Adipocyte (in vitro differentiated cells): ENCODE measurements at regions not wholly inside any gene's neighbourhood (a gene's known extent, or its start where the extent isn't known, plus 50 kb on each side); places are given as distances from the start of the nearest gene placed in this dataset.

Experiments
- DNase-seq: peaks from one replicate; pipeline ENCODE4 v3.0.0-alpha.2; 2015; ENCODE audit warnings: low read depth
- H3K27me3 ChIP-seq: replicated peaks from 2 replicates; pipeline ENCODE4 v1.7.0; 2013; ENCODE audit warnings: mild to moderate bottlenecking, low read length, moderate library complexity; ENCODE audit not compliant: control insufficient read depth, insufficient read depth
- H3K36me3 ChIP-seq: 2 replicates; pipeline ENCODE4 v1.7.0; 2013; ENCODE audit warnings: low read length, mild to moderate bottlenecking, moderate library complexity; ENCODE audit not compliant: control insufficient read depth, insufficient read depth, severe bottlenecking
- H3K4me1 ChIP-seq: 2 replicates; pipeline ENCODE4 v1.7.0; 2013; ENCODE audit warnings: mild to moderate bottlenecking, low read length, moderate library complexity; ENCODE audit not compliant: control insufficient read depth, insufficient read depth
- H3K4me3 ChIP-seq: 2 replicates; pipeline ENCODE4 v1.7.0; 2013; ENCODE audit warnings: mild to moderate bottlenecking, low read length, moderate library complexity
- H3K9ac ChIP-seq: 2 replicates; pipeline ENCODE4 v1.7.0; 2013; ENCODE audit warnings: mild to moderate bottlenecking, low read length, moderate library complexity
- H3K9me3 ChIP-seq: 2 replicates; pipeline ENCODE4 v1.7.0; 2013; ENCODE audit warnings: mild to moderate bottlenecking, low read length, moderate library complexity; ENCODE audit not compliant: control insufficient read depth

- no peak for DNase-seq
- H3K4me1 ChIP-seq, result no peaks in the 10 kb centered on the region
- H3K4me3 ChIP-seq, result no peak overlapping the region
- H3K9me3 ChIP-seq, result no peaks in the 10 kb centered on the region
- H3K36me3 ChIP-seq, result no peaks in the 10 kb centered on the region
- peaks cover 3% of the 10 kb centered on the region for H3K27me3 ChIP-seq
- no peak overlapping the region for H3K9ac ChIP-seq
Observed at GRCh38 chr14:96931751-96932150, 134.6 kb downstream of the VRK1 start.

- Histone ChIP-seq H3K4me3 (no peak overlapping the region), H3K4me1 (no peaks in the 10 kb centered on the region), H3K9ac (no peak overlapping the region), H3K36me3 (no peaks in the 10 kb centered on the region), H3K27me3 (peaks cover 3% of the 10 kb centered on the region), H3K9me3 (no peaks in the 10 kb centered on the region)
- no peak for DNase-seq
Observed at GRCh38 chr14:96934638-96935330, 137.6 kb downstream of the VRK1 start.

GRCh38 chr14:96938946-96939345, 141.8 kb downstream of the VRK1 start:
- Histone ChIP-seq H3K9ac (no peak overlapping the region), H3K27me3 (peaks cover 3% of the 10 kb centered on the region), H3K36me3 (no peaks in the 10 kb centered on the region), H3K4me3 (no peak overlapping the region), H3K9me3 (no peaks in the 10 kb centered on the region), H3K4me1 (no peaks in the 10 kb centered on the region)
- no peak for DNase-seq

GRCh38 chr14:96940009-96940408, 142.8 kb downstream of the VRK1 start:
- DNase-seq, result no peak
- Histone ChIP-seq H3K27me3 (peaks cover 3% of the 10 kb centered on the region), H3K9ac (no peak overlapping the region), H3K36me3 (no peaks in the 10 kb centered on the region), H3K4me3 (no peak overlapping the region), H3K9me3 (no peaks in the 10 kb centered on the region), H3K4me1 (no peaks in the 10 kb centered on the region)

- no peaks in the 10 kb centered on the region for H3K9me3 ChIP-seq
- H3K27me3 ChIP-seq, result no peaks in the 10 kb centered on the region
- no peak overlapping the region for H3K4me3 ChIP-seq
- no peak overlapping the region for H3K9ac ChIP-seq
- H3K4me1 ChIP-seq, result no peaks in the 10 kb centered on the region
- no peak for DNase-seq
- H3K36me3 ChIP-seq, result no peaks in the 10 kb centered on the region
Observed at GRCh38 chr14:96944297-96944696, 147.1 kb downstream of the VRK1 start.

DNA sequence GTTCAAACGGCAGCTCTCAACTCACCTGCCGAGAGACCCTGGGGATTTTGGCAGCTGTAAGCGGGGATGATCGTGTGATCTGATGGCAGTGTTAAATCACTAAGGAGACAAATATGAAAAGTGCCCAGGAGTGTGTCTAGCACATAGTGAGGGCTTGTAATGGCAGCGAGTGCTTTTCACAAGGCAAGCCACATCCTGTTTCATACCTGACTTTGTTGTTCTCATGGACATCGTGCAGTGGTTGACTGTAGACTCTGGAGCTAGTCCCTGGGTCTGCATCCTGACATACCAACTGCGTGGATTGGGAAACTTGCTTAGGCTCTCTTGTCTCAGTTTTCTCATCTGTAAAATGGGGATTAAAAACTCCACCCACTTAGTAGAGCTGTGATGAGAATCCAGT, 148.5 kb downstream of the VRK1 start:
- H3K9ac ChIP-seq, result no peak overlapping the region
- H3K9me3 ChIP-seq, result no peaks in the 10 kb centered on the region
- no peak for DNase-seq
- no peaks in the 10 kb centered on the region for H3K4me1 ChIP-seq
- H3K27me3 ChIP-seq, result no peaks in the 10 kb centered on the region
- no peak overlapping the region for H3K4me3 ChIP-seq
- no peaks in the 10 kb centered on the region for H3K36me3 ChIP-seq

DNA sequence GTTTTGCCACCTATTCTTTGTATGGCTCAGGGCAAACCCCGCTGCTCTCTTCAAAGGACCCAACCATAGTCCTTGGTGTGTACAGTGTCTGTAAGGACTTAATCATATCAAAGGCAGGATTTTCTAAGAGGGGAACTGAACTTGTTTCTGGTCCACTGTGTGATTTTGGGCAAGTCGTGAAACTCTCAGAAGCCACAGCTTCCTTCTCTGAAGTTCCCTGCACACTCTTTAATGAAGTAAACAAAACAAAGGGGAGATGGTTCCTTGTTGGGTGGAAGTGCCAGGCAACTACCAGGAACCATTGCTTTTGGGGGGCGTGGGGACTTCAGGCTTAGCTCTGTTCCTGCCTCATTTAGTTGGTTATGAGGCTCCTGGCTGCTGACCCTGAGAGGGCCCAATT, 152.4 kb downstream of the VRK1 start:
- Histone ChIP-seq H3K27me3 (peaks cover 9% of the 10 kb centered on the region), H3K4me1 (no peaks in the 10 kb centered on the region), H3K36me3 (no peaks in the 10 kb centered on the region), H3K9me3 (no peaks in the 10 kb centered on the region), H3K4me3 (no peak overlapping the region), H3K9ac (no peak overlapping the region)
- no peak for DNase-seq

DNA sequence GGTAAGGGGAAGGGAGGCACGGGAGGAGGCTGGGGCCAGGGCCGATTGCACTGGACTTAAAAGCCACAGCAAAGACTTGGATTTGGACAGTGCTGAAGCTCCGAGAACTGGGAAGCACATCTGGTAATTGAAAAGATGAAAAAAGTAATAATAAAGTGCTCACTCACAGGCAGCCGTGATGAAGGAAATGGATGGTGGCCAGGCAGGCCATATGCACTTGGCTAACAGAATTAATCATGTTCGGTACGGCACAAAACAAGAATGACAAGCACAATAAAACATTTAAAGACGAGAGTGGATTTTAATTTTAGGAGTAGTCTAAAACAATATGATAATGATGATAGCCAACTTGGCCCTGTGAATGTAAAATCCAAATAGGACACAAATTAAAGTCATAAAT, 154.3 kb downstream of the VRK1 start:
- Histone ChIP-seq H3K4me3 (no peak overlapping the region), H3K9me3 (no peaks in the 10 kb centered on the region), H3K27me3 (peaks cover 9% of the 10 kb centered on the region), H3K36me3 (no peaks in the 10 kb centered on the region), H3K9ac (no peak overlapping the region), H3K4me1 (no peaks in the 10 kb centered on the region)
- DNase-seq, result no peak

DNA sequence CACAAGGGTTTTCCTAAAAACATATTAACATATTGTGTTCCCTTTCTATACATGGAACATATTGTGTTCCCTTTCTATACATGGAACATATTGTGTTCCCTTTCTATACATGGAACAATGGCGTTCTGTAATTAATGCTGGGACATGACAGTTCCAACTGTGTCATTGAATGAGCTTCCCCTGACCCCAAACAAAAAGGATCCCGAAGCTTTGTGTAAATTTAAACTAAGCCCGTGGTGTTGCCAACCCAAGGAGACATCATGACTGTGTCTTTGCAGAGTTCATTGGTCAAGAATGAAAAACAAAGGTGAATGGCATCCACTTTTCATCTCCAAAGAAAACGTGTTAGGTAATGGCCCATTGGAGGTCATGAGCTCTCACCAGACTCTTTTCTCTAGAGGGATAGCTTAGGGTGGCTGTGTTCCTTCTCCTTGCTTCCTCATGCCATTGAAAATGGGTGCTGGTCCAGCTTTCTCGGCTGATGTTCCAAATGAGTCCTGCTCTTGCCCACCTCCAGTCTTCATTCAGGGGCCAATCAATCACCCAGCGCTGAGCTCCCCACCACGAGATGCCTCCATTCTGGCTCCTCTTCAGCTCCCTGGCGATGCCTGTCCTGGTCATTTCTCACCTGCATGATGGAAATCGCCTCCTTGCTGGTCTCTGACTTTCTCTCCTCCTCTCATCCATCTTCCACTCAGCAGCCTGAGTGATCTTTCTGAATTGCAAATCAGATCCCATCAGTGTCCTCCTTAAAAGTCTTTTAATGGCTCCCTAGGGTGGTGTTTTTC, 156.1 kb downstream of the VRK1 start:
- DNase-seq, result no peak
- H3K4me3 ChIP-seq, result no peak overlapping the region
- H3K4me1 ChIP-seq, result no peaks in the 10 kb centered on the region
- no peak overlapping the region for H3K9ac ChIP-seq
- H3K27me3 ChIP-seq, result peaks cover 9% of the 10 kb centered on the region
- H3K9me3 ChIP-seq, result no peaks in the 10 kb centered on the region
- H3K36me3 ChIP-seq, result no peaks in the 10 kb centered on the region

- Histone ChIP-seq H3K27me3 (peaks cover 9% of the 10 kb centered on the region), H3K4me1 (no peaks in the 10 kb centered on the region), H3K9me3 (no peaks in the 10 kb centered on the region), H3K36me3 (no peaks in the 10 kb centered on the region), H3K4me3 (no peak overlapping the region), H3K9ac (no peak overlapping the region)
- no peak for DNase-seq
Observed at GRCh38 chr14:96953875-96954185, 156.6 kb downstream of the VRK1 start.

DNA sequence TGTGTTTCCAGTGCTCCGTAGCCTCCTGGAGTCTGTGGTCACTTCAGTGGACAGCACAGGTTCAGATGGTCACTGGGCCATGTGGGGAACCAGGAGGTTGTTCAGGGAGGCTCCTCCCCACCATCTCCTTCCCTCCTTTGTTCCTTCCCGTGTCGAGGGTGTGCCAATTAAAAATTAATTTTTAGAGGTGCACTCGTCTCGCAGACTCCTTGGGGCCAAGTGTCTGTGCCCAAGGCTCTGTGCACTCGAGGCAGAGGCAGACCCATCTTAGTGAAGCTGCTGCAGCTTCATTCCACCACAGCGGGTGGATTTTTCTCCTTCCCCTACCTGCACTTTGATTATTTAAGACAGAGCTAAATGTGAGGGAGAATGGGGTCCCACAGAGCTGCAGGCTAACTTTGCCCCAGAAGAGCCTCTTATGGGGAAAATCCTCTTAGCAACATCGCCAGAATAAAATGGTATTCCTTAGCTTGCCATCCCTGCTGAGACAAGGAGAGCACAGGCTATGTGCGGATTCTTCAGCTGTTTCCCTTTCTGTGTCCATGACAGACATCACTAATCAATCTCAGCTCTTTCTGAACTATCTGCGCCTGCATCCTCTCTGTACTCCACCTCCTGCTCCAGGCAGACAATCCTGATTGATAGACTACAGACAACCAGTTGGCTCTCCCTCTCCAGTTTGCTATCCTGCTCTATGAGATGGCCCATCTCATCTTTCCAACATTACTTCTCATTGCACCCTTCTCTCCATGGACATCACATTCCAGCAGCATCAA, 159.5 kb downstream of the VRK1 start:
- H3K27me3 ChIP-seq, result peaks cover 8% of the 10 kb centered on the region
- no peaks in the 10 kb centered on the region for H3K36me3 ChIP-seq
- no peaks in the 10 kb centered on the region for H3K9me3 ChIP-seq
- no peaks in the 10 kb centered on the region for H3K4me1 ChIP-seq
- H3K4me3 ChIP-seq, result no peak overlapping the region
- H3K9ac ChIP-seq, result no peak overlapping the region
- DNase-seq, result no peak
